DOHH2 (cell line): ENCODE measurements at regions not wholly inside any gene's neighbourhood (a gene's known extent, or its start where the extent isn't known, plus 50 kb on each side); places are given as distances from the start of the nearest gene placed in this dataset.
A peak's percentile ranks its signal among the peaks of the same experiment; 100 is the strongest.

Experiments used
- CTCF ChIP-seq: fragments of 200-600 bp; sonication (generic); IDR thresholded peaks from one replicate; pipeline ENCODE4 v1.5.1; 2014; ENCODE audit warnings: antibody characterized with exemption, mild to moderate bottlenecking, low read depth, low read length; ENCODE audit not compliant: poor library complexity, severe bottlenecking
- EZH2phosphoT487 ChIP-seq: fragments of 200-600 bp; sonication (generic); IDR thresholded peaks from 2 replicates; pipeline ENCODE4 v1.6.1; 2017; ENCODE audit warnings: borderline replicate concordance, mild to moderate bottlenecking, antibody characterized with exemption, low read length, moderate library complexity, mixed read lengths

GRCh38 chrX:57821703-57822387 is 88.4 kb downstream of the ZXDA start:
- TF ChIP-seq CTCF (peak; percentile 52), EZH2phosphoT487 (no peak)
